ENCODE measurements at regions not wholly inside any gene's neighbourhood (a gene's known extent, or its start where the extent isn't known, plus 50 kb on each side); places are given as distances from the start of the nearest gene placed in this dataset.

DNA sequence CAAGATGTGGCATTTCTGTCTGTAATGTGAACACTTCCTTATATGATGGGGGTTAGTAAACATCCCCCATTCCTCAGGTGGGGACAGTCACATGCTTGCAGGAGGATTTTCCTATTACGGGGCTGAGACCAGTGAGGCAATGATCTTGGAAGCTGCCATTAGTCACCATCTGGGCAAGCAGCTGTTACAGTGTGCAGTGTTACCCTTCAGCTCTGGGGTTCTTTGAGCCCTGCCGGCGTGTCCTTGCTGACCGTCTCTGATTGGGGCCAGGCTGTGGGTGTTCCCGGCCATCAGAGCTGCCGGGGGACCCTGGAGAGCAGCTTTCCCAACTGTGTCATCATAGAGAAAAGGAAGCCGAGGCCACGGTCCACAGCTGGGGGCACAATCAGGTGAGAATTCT lies 126.8 kb upstream of the FAM20C start:
- no peak for DNase-seq
- Mint-ChIP-seq H3K27me3 (ENCODE audit: insufficient read depth, unreplicated experiment) (no peaks in the 10 kb centered on the region), H3K4me3 (ENCODE audit: unreplicated experiment) (no peak overlapping the region), H3K4me1 (ENCODE audit: low read depth, unreplicated experiment) (no peaks in the 10 kb centered on the region), H3K36me3 (ENCODE audit: insufficient read depth, unreplicated experiment) (no peaks in the 10 kb centered on the region), H3K9me3 (ENCODE audit: unreplicated experiment) (no peaks in the 10 kb centered on the region), H3K27ac (ENCODE audit: unreplicated experiment) (no peak overlapping the region)
- Histone ChIP-seq H3K4me1 (no peaks in the 10 kb centered on the region), H3K36me3 (ENCODE audit: control insufficient read depth, insufficient read depth, low read length) (no peaks in the 10 kb centered on the region; the same call in 1 of the 2 replicates), H3K4me3 (ENCODE audit: low read depth, low read length) (no peak overlapping the region), H3K9me3 (no peaks in the 10 kb centered on the region), H3K27me3 (replicated peaks; ENCODE audit: control insufficient read depth, insufficient read depth, low read length) (no peaks in the 10 kb centered on the region)
- TF ChIP-seq, protein P1, sequence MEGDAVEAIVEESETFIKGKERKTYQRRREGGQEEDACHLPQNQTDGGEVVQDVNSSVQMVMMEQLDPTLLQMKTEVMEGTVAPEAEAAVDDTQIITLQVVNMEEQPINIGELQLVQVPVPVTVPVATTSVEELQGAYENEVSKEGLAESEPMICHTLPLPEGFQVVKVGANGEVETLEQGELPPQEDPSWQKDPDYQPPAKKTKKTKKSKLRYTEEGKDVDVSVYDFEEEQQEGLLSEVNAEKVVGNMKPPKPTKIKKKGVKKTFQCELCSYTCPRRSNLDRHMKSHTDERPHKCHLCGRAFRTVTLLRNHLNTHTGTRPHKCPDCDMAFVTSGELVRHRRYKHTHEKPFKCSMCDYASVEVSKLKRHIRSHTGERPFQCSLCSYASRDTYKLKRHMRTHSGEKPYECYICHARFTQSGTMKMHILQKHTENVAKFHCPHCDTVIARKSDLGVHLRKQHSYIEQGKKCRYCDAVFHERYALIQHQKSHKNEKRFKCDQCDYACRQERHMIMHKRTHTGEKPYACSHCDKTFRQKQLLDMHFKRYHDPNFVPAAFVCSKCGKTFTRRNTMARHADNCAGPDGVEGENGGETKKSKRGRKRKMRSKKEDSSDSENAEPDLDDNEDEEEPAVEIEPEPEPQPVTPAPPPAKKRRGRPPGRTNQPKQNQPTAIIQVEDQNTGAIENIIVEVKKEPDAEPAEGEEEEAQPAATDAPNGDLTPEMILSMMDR (IDR thresholded peaks at IDR 0.05; ENCODE audit: insufficient read depth in 1 of 2, low read depth in 1 of 2, low read length in 1 of 2, severe bottlenecking in 1 of 2, unreplicated experiment in 1 of 2) = no peak
- intact Hi-C loops (cut with micrococcal nuclease; ENCODE audit: unreplicated experiment) = no loop called here
- ChIA-PET CTCF (no interaction called here), POLR2A (no interaction called here)
- BruUV-seq (replicated peaks) = no TSS peak

DNA sequence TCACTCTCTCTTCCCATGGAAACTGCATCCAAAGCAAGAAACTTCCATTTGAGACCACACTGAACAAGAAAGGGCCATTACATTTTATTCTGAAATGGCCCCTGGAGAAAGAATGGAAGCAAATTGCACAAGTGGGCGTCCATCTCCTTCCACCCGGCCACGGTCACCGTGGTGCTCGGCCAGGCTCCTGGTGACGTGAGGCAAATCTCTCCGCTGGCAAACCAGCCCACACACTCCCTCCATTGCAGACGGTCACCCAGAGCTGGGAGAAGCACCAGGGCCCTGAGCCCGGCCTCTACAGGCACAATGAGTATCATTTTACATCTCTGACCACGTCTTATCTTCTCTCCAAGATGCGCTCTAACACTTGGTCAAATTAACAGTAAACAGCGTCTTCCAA lies 126.1 kb upstream of the FAM20C start:
- H3K27me3 ChIP-seq (replicated peaks; ENCODE audit: control insufficient read depth, insufficient read depth, low read length) = no peaks in the 10 kb centered on the region

DNA sequence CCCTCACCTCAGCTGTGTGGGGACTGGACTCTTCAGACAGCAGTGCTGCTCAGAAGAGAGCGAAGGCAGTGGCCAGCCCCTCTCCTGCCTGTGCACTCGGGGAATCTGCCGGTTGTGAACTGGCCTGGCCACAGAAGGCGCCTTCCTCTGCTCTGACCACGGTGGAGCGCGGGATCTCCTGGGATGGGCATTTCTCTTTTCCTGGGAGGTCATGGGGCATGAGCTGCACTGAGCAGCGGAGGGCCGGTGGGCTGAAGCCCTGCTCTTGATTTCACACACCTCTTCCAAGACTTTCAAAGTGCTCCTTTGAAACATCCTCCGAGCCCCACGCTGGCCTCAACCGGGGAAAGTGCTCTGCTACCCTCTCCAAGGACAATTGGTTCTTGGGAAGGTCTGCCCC lies 125.6 kb upstream of the FAM20C start:
- ChIA-PET POLR2A (no interaction called here), CTCF (no interaction called here)

More for the DNA sequence above, 126.1 kb upstream of the FAM20C start:
- DNase-seq = no peak
- TF ChIP-seq, protein P1 (IDR thresholded peaks at IDR 0.05; ENCODE audit: insufficient read depth in 1 of 2, low read depth in 1 of 2, low read length in 1 of 2, severe bottlenecking in 1 of 2, unreplicated experiment in 1 of 2) = no peak
- no peaks in the 10 kb centered on the region for H3K36me3 Mint-ChIP-seq (ENCODE audit: insufficient read depth, unreplicated experiment)
- no peak overlapping the region for H3K4me3 ChIP-seq (ENCODE audit: low read depth, low read length)
- H3K4me1 ChIP-seq = no peaks in the 10 kb centered on the region
- ChIA-PET POLR2A (no interaction called here), CTCF (no interaction called here)
- no peaks in the 10 kb centered on the region for H3K9me3 Mint-ChIP-seq (ENCODE audit: unreplicated experiment)
- H3K27me3 Mint-ChIP-seq (ENCODE audit: insufficient read depth, unreplicated experiment) = no peaks in the 10 kb centered on the region
- H3K9me3 ChIP-seq = no peaks in the 10 kb centered on the region
- no TSS peak for BruUV-seq (replicated peaks)
- intact Hi-C loops (cut with micrococcal nuclease; ENCODE audit: unreplicated experiment) = no loop called here
- H3K4me1 Mint-ChIP-seq (ENCODE audit: low read depth, unreplicated experiment) = no peaks in the 10 kb centered on the region
- no peak overlapping the region for H3K27ac Mint-ChIP-seq (ENCODE audit: unreplicated experiment)
- H3K36me3 ChIP-seq (ENCODE audit: control insufficient read depth, insufficient read depth, low read length) = no peaks in the 10 kb centered on the region; the same call in 1 of the 2 replicates
- no peak overlapping the region for H3K4me3 Mint-ChIP-seq (ENCODE audit: unreplicated experiment)

More for the DNA sequence above, 125.6 kb upstream of the FAM20C start:
- Mint-ChIP-seq H3K9me3 (ENCODE audit: unreplicated experiment) (no peaks in the 10 kb centered on the region), H3K27me3 (ENCODE audit: insufficient read depth, unreplicated experiment) (no peaks in the 10 kb centered on the region), H3K4me1 (ENCODE audit: low read depth, unreplicated experiment) (no peaks in the 10 kb centered on the region), H3K27ac (ENCODE audit: unreplicated experiment) (no peak overlapping the region), H3K4me3 (ENCODE audit: unreplicated experiment) (no peak overlapping the region), H3K36me3 (ENCODE audit: insufficient read depth, unreplicated experiment) (no peaks in the 10 kb centered on the region)
- TF ChIP-seq, protein P1 (IDR thresholded peaks at IDR 0.05; ENCODE audit: insufficient read depth in 1 of 2, low read depth in 1 of 2, low read length in 1 of 2, severe bottlenecking in 1 of 2, unreplicated experiment in 1 of 2) = no peak
- Histone ChIP-seq H3K4me1 (no peaks in the 10 kb centered on the region), H3K9me3 (no peaks in the 10 kb centered on the region), H3K36me3 (ENCODE audit: control insufficient read depth, insufficient read depth, low read length) (no peaks in the 10 kb centered on the region; the same call in 1 of the 2 replicates), H3K27me3 (replicated peaks; ENCODE audit: control insufficient read depth, insufficient read depth, low read length) (no peaks in the 10 kb centered on the region), H3K4me3 (ENCODE audit: low read depth, low read length) (no peak overlapping the region)
- BruUV-seq (replicated peaks) = no TSS peak
- intact Hi-C loops (cut with micrococcal nuclease; ENCODE audit: unreplicated experiment) = no loop called here
- no peak for DNase-seq

Data from Caco-2 (cell line).